NCI-H187 treated with DMSO at 0.1 percent for 48 hours (cell line): ENCODE measurements at regions not wholly inside any gene's neighbourhood (a gene's known extent, or its start where the extent isn't known, plus 50 kb on each side); places are given as distances from the start of the nearest gene placed in this dataset.
"Not testable (repeated sequence)": the region's sequence is repeated elsewhere in the genome, so short reads cannot be mapped to it uniquely, and the experiment has no call there.

Experiments used
- DNase-seq: peaks from one replicate; lab custom pipeline; 2025; lab: John Stamatoyannopoulos, UW

DNA sequence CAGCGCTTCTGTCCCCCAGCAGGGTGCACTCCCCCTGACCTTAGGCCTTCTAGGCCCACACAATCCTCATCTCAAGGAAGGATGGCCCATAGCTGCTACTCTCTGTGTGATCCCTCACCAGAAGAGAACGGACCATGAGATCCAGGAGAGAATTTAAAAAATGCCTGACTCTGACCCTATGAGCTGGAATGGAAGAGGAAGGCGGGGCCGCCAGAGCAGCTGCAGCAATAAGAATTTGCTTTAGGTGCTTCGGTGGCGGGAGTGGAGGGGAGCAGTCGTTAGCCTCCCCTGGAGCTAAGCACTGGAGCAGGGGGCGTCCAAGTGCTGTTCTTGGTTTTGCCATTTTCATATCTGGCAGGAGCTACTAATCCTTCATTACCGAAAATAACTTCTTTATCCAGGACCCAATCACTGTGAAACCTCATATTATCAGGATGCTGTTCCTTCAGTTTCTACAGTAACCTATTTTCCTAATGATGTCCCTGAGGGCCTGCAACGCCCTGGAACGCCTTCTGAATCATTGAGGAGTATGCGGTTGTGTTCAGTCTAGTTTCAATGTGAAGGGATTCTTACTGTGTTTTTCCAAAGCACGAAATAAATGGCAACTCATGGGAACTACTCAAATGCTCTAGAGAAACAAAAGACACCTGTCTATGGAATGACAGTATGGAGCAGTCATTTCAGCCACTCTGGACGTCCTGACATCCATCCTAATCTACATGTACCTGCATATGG lies 105.1 kb upstream of the SIX2 start:
- no peak for DNase-seq

- no peak for DNase-seq
Measured at GRCh38 chr2:45112750-45113149, 103.5 kb upstream of the SIX2 start.

DNA sequence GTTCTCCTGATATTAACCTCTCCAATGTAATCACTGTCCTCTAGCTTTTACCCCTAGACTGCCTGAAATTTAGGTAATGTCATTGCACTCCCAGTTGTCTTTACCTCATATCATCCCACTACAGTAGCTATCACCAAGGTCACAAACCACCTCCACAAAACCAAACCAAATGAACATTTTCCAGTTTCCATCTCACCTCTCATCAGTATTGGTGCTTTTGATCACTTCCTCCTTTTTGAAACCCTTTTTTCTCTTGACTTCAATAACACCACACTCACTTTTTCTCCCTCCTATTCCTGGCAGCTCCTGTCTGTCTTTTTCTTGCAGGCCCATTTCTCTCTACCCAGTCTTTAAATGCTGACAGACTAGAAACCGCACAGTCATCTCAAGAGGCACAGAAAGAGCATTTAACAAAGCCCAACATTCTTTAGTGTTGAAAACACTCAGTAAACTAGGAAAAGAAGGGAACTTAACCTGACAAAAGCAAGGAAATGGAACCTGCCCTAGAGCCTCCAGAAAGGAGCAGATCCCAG lies 95.9 kb upstream of the SIX2 start:
- no peak for DNase-seq

DNA sequence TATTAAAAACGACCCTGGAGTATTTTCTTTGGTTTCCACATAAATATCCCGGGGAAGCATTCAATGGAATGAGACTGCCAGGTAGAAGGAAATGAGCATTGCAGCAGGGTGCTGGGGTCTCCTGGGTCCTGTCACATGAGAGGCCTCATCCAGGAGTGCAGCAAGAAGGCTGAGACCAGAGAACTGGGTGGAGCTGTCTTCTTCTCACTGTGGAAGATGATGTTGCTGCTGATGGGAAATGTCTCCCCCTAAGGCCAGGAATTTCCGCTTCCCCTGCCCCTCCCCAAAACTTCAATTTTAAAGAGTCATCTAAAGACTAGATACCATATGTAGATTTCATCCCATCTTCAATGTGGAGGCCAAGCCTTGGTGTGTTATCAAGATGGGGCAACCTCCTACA lies 95.2 kb upstream of the SIX2 start:
- DNase-seq = no peak

GRCh38 chr2:45103351-45104345 lies 94.4 kb upstream of the SIX2 start:
- no peak for DNase-seq

GRCh38 chr2:45102579-45103117 lies 93.4 kb upstream of the SIX2 start:
- DNase-seq = no peak

GRCh38 chr2:45102141-45102540 lies 92.9 kb upstream of the SIX2 start:
- no peak for DNase-seq

DNA sequence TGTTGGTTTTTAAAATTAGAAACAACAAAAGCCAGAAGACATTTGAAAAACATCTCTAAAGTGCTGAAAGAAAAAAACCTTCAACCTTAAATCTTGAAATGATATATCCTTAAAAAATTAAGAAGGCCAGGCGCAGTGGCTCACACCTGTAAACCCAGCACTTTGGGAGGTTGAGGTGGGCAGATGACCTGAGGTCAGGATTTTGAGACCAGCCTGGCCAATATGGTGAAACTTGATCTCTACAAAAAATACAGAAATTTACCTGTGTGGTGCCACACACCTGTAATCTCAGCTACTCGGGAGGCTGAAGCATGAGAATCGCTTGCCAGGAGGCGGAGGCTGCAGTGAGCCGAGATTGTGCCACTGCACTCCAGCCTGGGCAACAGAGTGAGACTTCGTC lies 87.7 kb upstream of the SIX2 start:
- DNase-seq = no peak

- not testable (repeated sequence) for DNase-seq
Measured at GRCh38 chr2:45096038-45096437, 86.8 kb upstream of the SIX2 start.

DNA sequence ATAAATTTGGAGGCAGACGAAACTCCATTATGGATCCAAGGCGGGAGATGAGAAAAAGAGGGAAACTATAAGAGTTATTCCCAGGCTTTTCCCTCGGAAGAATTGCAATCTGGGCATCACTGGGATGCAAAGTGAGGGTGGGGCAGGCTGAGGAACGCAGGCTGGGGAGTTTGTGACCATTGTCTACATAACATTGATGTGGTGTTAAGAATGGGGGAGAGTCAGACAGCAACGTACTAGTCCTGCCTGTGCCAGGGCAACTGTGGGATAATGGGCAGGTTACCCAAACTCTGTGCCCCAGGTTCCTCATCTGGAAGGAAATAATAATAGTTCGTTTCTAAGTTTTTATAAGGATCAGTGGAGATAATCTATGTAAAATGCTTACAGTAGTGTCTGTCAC lies 84.4 kb upstream of the SIX2 start:
- DNase-seq = no peak

DNA sequence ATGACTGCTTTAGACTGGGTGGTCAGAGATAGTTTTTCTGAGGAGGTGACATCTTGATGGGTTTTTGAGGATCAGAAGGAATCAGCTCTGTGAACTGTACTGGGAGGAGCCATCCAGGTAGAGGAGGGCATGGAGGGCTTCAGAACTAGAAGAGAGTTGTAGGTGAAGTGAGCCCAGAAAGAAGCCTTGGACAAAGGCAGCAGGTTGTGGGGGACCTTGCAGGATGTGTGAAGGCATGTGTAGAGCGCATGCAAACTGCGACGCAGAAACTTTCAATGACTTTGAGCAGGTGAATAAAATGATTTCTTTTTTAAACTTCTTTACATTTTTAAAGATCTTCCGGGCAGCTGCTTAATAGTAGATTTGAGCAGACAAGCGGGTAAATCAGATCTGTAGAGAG lies 83.9 kb upstream of the SIX2 start:
- no peak for DNase-seq

DNA sequence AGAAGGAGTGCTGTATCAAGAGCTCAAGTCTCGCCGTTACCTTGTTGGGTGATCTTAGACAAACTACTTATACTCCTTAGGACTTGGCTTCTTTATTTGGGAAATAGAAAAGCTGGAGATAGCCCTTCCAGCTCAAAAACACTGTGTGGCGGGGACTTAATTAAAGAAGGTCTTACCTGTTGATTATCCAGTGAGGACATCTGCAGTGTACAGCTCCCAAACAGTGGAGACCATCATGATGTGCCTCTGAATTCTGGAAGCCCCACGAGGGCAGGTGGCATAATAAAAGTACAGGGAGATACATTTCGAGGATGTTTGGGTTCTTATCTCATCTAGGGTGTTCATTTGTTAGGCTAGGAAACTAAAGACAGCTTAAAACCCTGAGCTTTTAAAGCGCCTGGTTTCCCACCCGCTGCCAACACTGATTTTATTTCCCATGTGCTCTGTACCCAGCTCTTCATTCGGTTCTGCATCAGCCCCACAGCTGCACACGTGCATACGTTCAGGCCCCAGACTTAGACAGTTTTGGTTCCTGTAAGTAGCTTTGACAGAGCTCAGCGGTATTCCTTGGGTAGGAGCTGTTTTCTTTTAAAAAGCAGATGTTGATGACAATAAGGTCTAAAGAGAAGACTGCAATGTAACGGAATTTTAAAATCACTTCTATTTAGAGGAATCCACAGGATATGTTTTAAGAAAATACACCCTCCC lies 80.5 kb upstream of the SIX2 start:
- DNase-seq = no peak

DNA sequence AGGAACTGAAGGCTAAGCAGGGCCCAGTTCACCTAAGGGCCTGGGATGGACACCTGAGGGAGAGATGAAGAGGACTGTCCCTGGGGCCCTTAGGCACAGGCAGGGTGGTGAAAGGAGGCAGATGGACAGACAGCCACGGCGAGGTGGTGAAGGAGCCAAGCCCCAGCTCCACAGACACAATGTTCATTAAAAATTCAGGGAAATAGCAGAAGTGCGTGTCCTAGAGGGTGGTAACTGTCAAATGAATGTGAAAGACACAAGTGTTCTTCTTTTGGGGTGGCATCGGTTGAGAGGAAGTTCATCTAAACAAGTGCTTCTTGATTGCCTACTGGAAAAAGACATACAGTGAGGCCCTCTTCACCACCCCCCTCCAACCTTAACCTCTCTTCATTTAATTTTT lies 76.2 kb upstream of the SIX2 start:
- DNase-seq = no peak

- no peak for DNase-seq
Measured at GRCh38 chr2:45084361-45085020, 75.2 kb upstream of the SIX2 start.

- DNase-seq = no peak
Measured at GRCh38 chr2:45083175-45083574, 73.9 kb upstream of the SIX2 start.

- DNase-seq = no peak
Measured at GRCh38 chr2:45074713-45075112, 65.5 kb upstream of the SIX2 start.

DNA sequence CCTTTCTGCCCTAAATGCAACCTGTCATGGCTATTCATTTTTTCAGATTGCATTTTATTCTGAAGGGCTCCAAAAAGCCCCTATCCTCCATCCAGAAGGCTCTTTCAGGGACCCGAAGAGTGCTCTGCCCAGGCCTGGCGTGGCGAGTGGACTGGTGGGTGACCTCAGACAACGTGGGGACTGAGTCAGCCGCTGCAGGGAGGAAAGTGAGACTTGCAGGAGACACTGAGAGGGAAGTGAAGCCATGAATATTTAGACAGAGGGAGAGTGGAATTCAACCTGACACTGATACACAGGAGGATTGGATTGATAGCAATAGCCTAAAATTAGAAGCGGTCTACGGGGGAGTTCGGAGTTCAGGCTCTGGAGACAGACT lies 63.6 kb upstream of the SIX2 start:
- DNase-seq = no peak

- no peak for DNase-seq
Measured at GRCh38 chr2:45072064-45072861, 63.0 kb upstream of the SIX2 start.

DNA sequence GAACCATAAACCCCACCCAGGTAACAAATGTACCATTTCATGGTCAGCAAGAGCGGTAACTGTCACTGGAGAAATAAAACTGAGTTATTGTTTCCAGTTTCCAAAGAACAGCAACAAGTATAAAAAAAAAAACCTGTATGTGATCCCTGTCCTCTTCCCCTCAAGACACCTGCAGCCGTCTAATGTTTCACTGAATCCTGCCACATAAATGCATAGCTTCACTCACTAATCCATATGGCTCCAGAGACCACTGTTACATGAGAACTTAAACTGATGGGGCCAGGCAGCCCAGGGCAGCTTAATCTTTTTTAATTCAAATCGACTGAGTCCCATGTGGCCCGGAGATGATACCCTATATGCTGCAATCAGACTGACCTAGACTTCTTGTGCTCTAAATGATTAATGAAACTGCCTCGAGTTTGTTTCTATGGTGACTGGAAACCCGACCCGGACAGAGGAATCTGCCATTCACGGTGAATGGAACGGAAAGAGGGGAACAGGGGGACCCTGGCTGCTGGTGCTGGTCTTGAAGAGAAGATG lies 60.9 kb upstream of the SIX2 start:
- no peak for DNase-seq

DNA sequence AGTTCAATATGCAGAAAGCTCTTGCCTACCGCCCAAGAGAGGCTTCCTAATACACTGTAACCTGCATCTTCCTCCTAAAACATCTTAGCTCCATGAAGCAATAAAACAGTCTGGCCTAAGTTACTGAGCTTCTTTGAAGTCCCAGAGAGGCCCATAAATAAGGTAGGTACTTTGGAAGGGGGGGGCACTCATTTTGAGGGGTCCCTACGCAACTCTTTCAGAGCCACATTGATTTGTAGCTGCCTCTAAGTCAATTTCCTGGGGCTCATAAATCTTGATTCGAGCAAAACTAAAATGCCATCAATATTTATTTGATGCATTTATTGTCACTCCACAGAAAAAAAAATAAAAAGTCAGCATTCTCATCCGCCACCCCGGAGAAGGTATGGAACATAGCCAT lies 60.4 kb upstream of the SIX2 start:
- DNase-seq = no peak
